Calu3 (cell line): ENCODE measurements at regions not wholly inside any gene's neighbourhood (a gene's known extent, or its start where the extent isn't known, plus 50 kb on each side); places are given as distances from the start of the nearest gene placed in this dataset.

Experiments used
- BruUV-seq: library from RNA; stranded (reverse); fragments of 400-500 nt; replicated peaks from 2 replicates; lab custom pipeline; 2021; lab: Mats Ljungman, UMichigan
- CTCF ChIA-PET: fragments of 300-600 bp; sonication (Branson Sonifier 250); formaldehyde crosslinking; loops from one replicate; lab custom pipeline; 2022; ENCODE audit warnings: antibody characterized with exemption; lab: Charles Lee
- DNase-seq: peaks from one replicate; pipeline ENCODE4 v3.0.0; 2022
- H3K27ac Mint-ChIP-seq: one replicate; pipeline ENCODE4 v1.8.0; 2022; ENCODE audit warnings: mixed read lengths; ENCODE audit not compliant: unreplicated experiment
- H3K27me3 Mint-ChIP-seq: one replicate; pipeline ENCODE4 v1.8.0; 2022; ENCODE audit warnings: mixed read lengths; ENCODE audit not compliant: unreplicated experiment
- H3K36me3 Mint-ChIP-seq: one replicate; pipeline ENCODE4 v1.8.0; 2022; ENCODE audit warnings: mild to moderate bottlenecking, moderate library complexity, mixed read lengths; ENCODE audit not compliant: insufficient read depth, unreplicated experiment
- H3K4me1 Mint-ChIP-seq: one replicate; pipeline ENCODE4 v1.8.0; 2022; ENCODE audit warnings: mild to moderate bottlenecking, low read depth, mixed read lengths; ENCODE audit not compliant: unreplicated experiment
- H3K4me3 Mint-ChIP-seq: one replicate; pipeline ENCODE4 v1.8.0; 2022; ENCODE audit warnings: mild to moderate bottlenecking, low read depth, moderate library complexity, mixed read lengths; ENCODE audit not compliant: unreplicated experiment
- H3K9me3 Mint-ChIP-seq: one replicate; pipeline ENCODE4 v1.8.0; 2022; ENCODE audit warnings: low read depth, mixed read lengths; ENCODE audit not compliant: unreplicated experiment
- CTCF ChIP-seq: fragments of 200-600 bp; IDR thresholded peaks from one replicate; pipeline ENCODE4 v1.8.0; 2022; ENCODE audit warnings: antibody characterized with exemption; ENCODE audit not compliant: unreplicated experiment
- intact Hi-C: fragments of 100-400 bp; cut with micrococcal nuclease; formaldehyde crosslinking; loops from one replicate; pipeline ENCODE4 v1.10.0; 2022; ENCODE audit not compliant: unreplicated experiment

- Mint-ChIP-seq H3K36me3 (no peaks in the 10 kb centered on the region), H3K9me3 (no peaks in the 10 kb centered on the region)
- TF ChIP-seq CTCF, result no peak
Measured at GRCh38 chr1:60898987-60899386, 183.4 kb upstream of the NFIA start.

GRCh38 chr1:60898413-60898812 is 183.9 kb upstream of the NFIA start:
- Mint-ChIP-seq H3K36me3 (no peaks in the 10 kb centered on the region), H3K27me3 (no peaks in the 10 kb centered on the region), H3K9me3 (no peaks in the 10 kb centered on the region), H3K27ac (no peak overlapping the region), H3K4me3 (no peak overlapping the region), H3K4me1 (peaks cover 8% of the 10 kb centered on the region)
- DNase-seq, result no peak
- intact Hi-C loops, result no loop called here
- BruUV-seq, result no TSS peak
- CTCF ChIA-PET, result interaction anchor here (0.6 kb wide), 1 partner anchor 925 kb away, joined by 3 read pairs; no protein-coding TSS in a partner anchor
- TF ChIP-seq CTCF, result no peak

More at GRCh38 chr1:60898987-60899386, 183.4 kb upstream of the NFIA start:
- no peak for DNase-seq
- Mint-ChIP-seq H3K27me3 (no peaks in the 10 kb centered on the region), H3K4me1 (peaks cover 8% of the 10 kb centered on the region), H3K27ac (no peak overlapping the region), H3K4me3 (no peak overlapping the region)
- intact Hi-C loops, result no loop called here
- BruUV-seq, result no TSS peak
- CTCF ChIA-PET, result no interaction called here

GRCh38 chr1:60896701-60897363 is 185.5 kb upstream of the NFIA start:
- H3K36me3 Mint-ChIP-seq, result no peaks in the 10 kb centered on the region
- intact Hi-C loops, result no loop called here
- H3K4me3 Mint-ChIP-seq, result no peak overlapping the region
- BruUV-seq, result no TSS peak
- CTCF ChIA-PET, result interaction anchor here (0.6 kb wide), 1 partner anchor 22 kb away, joined by 3 read pairs; no protein-coding TSS in a partner anchor
- DNase-seq, result no peak
- no peak overlapping the region for H3K27ac Mint-ChIP-seq
- no peak for TF ChIP-seq CTCF
- H3K4me1 Mint-ChIP-seq, result peaks cover 8% of the 10 kb centered on the region
- no peaks in the 10 kb centered on the region for H3K9me3 Mint-ChIP-seq
- no peaks in the 10 kb centered on the region for H3K27me3 Mint-ChIP-seq

- no peak for TF ChIP-seq CTCF
- DNase-seq, result no peak
- Mint-ChIP-seq H3K27ac (no peak overlapping the region), H3K9me3 (no peaks in the 10 kb centered on the region), H3K4me3 (no peak overlapping the region), H3K36me3 (no peaks in the 10 kb centered on the region), H3K27me3 (peaks cover 11% of the 10 kb centered on the region), H3K4me1 (peaks cover 8% of the 10 kb centered on the region)
- CTCF ChIA-PET, result no interaction called here
- intact Hi-C loops, result no loop called here
- no TSS peak for BruUV-seq
Measured at GRCh38 chr1:60895701-60896100, 186.7 kb upstream of the NFIA start.
